ENCODE measurements at regions not wholly inside any gene's neighbourhood (a gene's known extent, or its start where the extent isn't known, plus 50 kb on each side); places are given as distances from the start of the nearest gene placed in this dataset.

- no peak for TF ChIP-seq CTCF (optimal IDR thresholded peaks at IDR 0.05 in 1 of 3, IDR thresholded peaks at IDR 0.05 in 1 of 3, conservative IDR thresholded peaks at IDR 0.05 in 1 of 3; ENCODE audit: extremely low read depth in 1 of 3, insufficient read depth in 2 of 3, low read length in 3 of 3)
- TF ChIP-seq EZH2 (IDR thresholded peaks at IDR 0.05; ENCODE audit: low read length) = no peak
Measured at GRCh38 chr4:63558709-63559108, 850.5 kb downstream of the TECRL start.

Measured in keratinocyte (primary cell).